ENCODE measurements at regions not wholly inside any gene's neighbourhood (a gene's known extent, or its start where the extent isn't known, plus 50 kb on each side); places are given as distances from the start of the nearest gene placed in this dataset.

- TF ChIP-seq CTCF (IDR thresholded peaks at IDR 0.05) (no peak), ZFX (IDR thresholded peaks at IDR 0.05; ENCODE audit: borderline replicate concordance) (no peak)
These were observed 147.1 kb upstream of the MAP1B start for GRCh38 chr5:71960195-71960594.

Data from 22Rv1 (cell line).